ENCODE measurements at regions not wholly inside any gene's neighbourhood (a gene's known extent, or its start where the extent isn't known, plus 50 kb on each side); places are given as distances from the start of the nearest gene placed in this dataset.
"Not testable (repeated sequence)": the region's sequence is repeated elsewhere in the genome, so short reads cannot be mapped to it uniquely, and the experiment has no call there.

GRCh38 chrX:122303761-122304160 is 880.3 kb upstream of the GRIA3 start:
- peaks cover 5% of the 10 kb centered on the region in 2 donors for H3K9me3 Mint-ChIP-seq
- ATAC-seq (replicated peaks) (no peak), DNase-seq (no peak)
- no peaks in the 10 kb centered on the region for H3K36me3 Mint-ChIP-seq
- no peaks in the 10 kb centered on the region for H3K27me3 Mint-ChIP-seq
- no peaks in the 10 kb centered on the region for H3K4me1 Mint-ChIP-seq
- no peak overlapping the region for H3K27ac Mint-ChIP-seq
- no peak overlapping the region for H3K4me3 Mint-ChIP-seq

- DNase-seq (no peak), ATAC-seq (replicated peaks) (no peak)
- Mint-ChIP-seq H3K9me3 (peaks cover 4 to 16% of the 10 kb centered on the region in 2 donors), H3K4me3 (no peak overlapping the region), H3K36me3 (no peaks in the 10 kb centered on the region), H3K4me1 (no peaks in the 10 kb centered on the region), H3K27me3 (no peaks in the 10 kb centered on the region), H3K27ac (no peak overlapping the region)
These were observed 839.3 kb upstream of the GRIA3 start for GRCh38 chrX:122344816-122345215.

- no peaks in the 10 kb centered on the region for H3K4me1 Mint-ChIP-seq
- no peak overlapping the region for H3K27ac Mint-ChIP-seq
- peaks cover 0 to 4% of the 10 kb centered on the region in 2 donors for H3K9me3 Mint-ChIP-seq
- DNase-seq (no peak), ATAC-seq (replicated peaks) (no peak)
- H3K36me3 Mint-ChIP-seq, result no peaks in the 10 kb centered on the region
- no peaks in the 10 kb centered on the region for H3K27me3 Mint-ChIP-seq
- H3K4me3 Mint-ChIP-seq, result no peak overlapping the region
These were observed 820.8 kb upstream of the GRIA3 start for GRCh38 chrX:122363112-122363795.

GRCh38 chrX:122375533-122375932 is 808.5 kb upstream of the GRIA3 start:
- not testable (repeated sequence) for DNase-seq

GRCh38 chrX:122389005-122389404 is 795.1 kb upstream of the GRIA3 start:
- no peak for ATAC-seq (replicated peaks)

More at GRCh38 chrX:122375533-122375932, 808.5 kb upstream of the GRIA3 start:
- not testable (repeated sequence) for H3K27ac Mint-ChIP-seq; H3K36me3 Mint-ChIP-seq; H3K27me3 Mint-ChIP-seq; ATAC-seq (replicated peaks); H3K4me3 Mint-ChIP-seq; H3K4me1 Mint-ChIP-seq
- peaks cover 2 to 11% of the 10 kb centered on the region in 2 donors for H3K9me3 Mint-ChIP-seq

GRCh38 chrX:122418758-122419157 is 765.3 kb upstream of the GRIA3 start:
- H3K27ac Mint-ChIP-seq, result no peak overlapping the region

More at GRCh38 chrX:122389005-122389404, 795.1 kb upstream of the GRIA3 start:
- no peak overlapping the region for H3K4me3 Mint-ChIP-seq
- H3K9me3 Mint-ChIP-seq, result no peaks in the 10 kb centered on the region
- DNase-seq, result no peak
- H3K27ac Mint-ChIP-seq, result no peak overlapping the region
- no peaks in the 10 kb centered on the region for H3K4me1 Mint-ChIP-seq
- no peaks in the 10 kb centered on the region for H3K36me3 Mint-ChIP-seq
- H3K27me3 Mint-ChIP-seq, result no peaks in the 10 kb centered on the region

GRCh38 chrX:122421434-122422121 is 762.5 kb upstream of the GRIA3 start:
- Mint-ChIP-seq H3K27ac (no peak overlapping the region), H3K4me1 (no peaks in the 10 kb centered on the region), H3K27me3 (no peaks in the 10 kb centered on the region), H3K9me3 (peaks cover 0 to 3% of the 10 kb centered on the region in 2 donors), H3K36me3 (no peaks in the 10 kb centered on the region), H3K4me3 (no peak overlapping the region)
- ATAC-seq (replicated peaks), result no peak
- DNase-seq, result no peak

More at GRCh38 chrX:122418758-122419157, 765.3 kb upstream of the GRIA3 start:
- Mint-ChIP-seq H3K27me3 (no peaks in the 10 kb centered on the region), H3K36me3 (no peaks in the 10 kb centered on the region), H3K4me3 (no peak overlapping the region), H3K4me1 (no peaks in the 10 kb centered on the region), H3K9me3 (no peaks in the 10 kb centered on the region)
- DNase-seq (no peak), ATAC-seq (replicated peaks) (no peak)

GRCh38 chrX:122422547-122422946 is 761.5 kb upstream of the GRIA3 start:
- no peak overlapping the region for H3K27ac Mint-ChIP-seq
- H3K4me1 Mint-ChIP-seq, result no peaks in the 10 kb centered on the region
- H3K27me3 Mint-ChIP-seq, result no peaks in the 10 kb centered on the region
- H3K4me3 Mint-ChIP-seq, result no peak overlapping the region
- no peak for DNase-seq
- H3K36me3 Mint-ChIP-seq, result no peaks in the 10 kb centered on the region
- ATAC-seq (replicated peaks), result no peak
- peaks cover 0 to 3% of the 10 kb centered on the region in 2 donors for H3K9me3 Mint-ChIP-seq

- ATAC-seq (replicated peaks), result no peak
- Mint-ChIP-seq H3K27ac (no peak overlapping the region), H3K27me3 (no peaks in the 10 kb centered on the region), H3K9me3 (peaks cover 8 to 14% of the 10 kb centered on the region in 2 donors), H3K4me3 (no peak overlapping the region), H3K4me1 (no peaks in the 10 kb centered on the region), H3K36me3 (no peaks in the 10 kb centered on the region)
- DNase-seq, result no peak
These were observed 749.1 kb upstream of the GRIA3 start for GRCh38 chrX:122434942-122435341.

GRCh38 chrX:122439831-122440230 is 744.2 kb upstream of the GRIA3 start:
- H3K4me3 Mint-ChIP-seq, result no peak overlapping the region
- H3K4me1 Mint-ChIP-seq, result no peaks in the 10 kb centered on the region
- H3K27me3 Mint-ChIP-seq, result no peaks in the 10 kb centered on the region
- peaks cover 6 to 7% of the 10 kb centered on the region in 2 donors for H3K9me3 Mint-ChIP-seq
- no peaks in the 10 kb centered on the region for H3K36me3 Mint-ChIP-seq
- H3K27ac Mint-ChIP-seq, result no peak overlapping the region
- DNase-seq, result no peak
- no peak for ATAC-seq (replicated peaks)

- DNase-seq (no peak), ATAC-seq (replicated peaks) (no peak)
- H3K27me3 Mint-ChIP-seq, result no peaks in the 10 kb centered on the region
- H3K4me1 Mint-ChIP-seq, result no peaks in the 10 kb centered on the region
- H3K4me3 Mint-ChIP-seq, result no peak overlapping the region
- peaks cover 5 to 7% of the 10 kb centered on the region in 2 donors for H3K9me3 Mint-ChIP-seq
- no peak overlapping the region for H3K27ac Mint-ChIP-seq
- H3K36me3 Mint-ChIP-seq, result no peaks in the 10 kb centered on the region
These were observed 743.2 kb upstream of the GRIA3 start for GRCh38 chrX:122440832-122441231.

- no peaks in the 10 kb centered on the region for H3K27me3 Mint-ChIP-seq
- peaks cover 5 to 7% of the 10 kb centered on the region in 2 donors for H3K9me3 Mint-ChIP-seq
- DNase-seq (no peak), ATAC-seq (replicated peaks) (no peak)
- H3K36me3 Mint-ChIP-seq, result no peaks in the 10 kb centered on the region
- no peaks in the 10 kb centered on the region for H3K4me1 Mint-ChIP-seq
- no peak overlapping the region for H3K4me3 Mint-ChIP-seq
- no peak overlapping the region for H3K27ac Mint-ChIP-seq
These were observed 742.6 kb upstream of the GRIA3 start for GRCh38 chrX:122441451-122441850.

- no peak for DNase-seq
- no peak overlapping the region for H3K4me3 Mint-ChIP-seq
- no peaks in the 10 kb centered on the region for H3K4me1 Mint-ChIP-seq
- H3K27ac Mint-ChIP-seq, result no peak overlapping the region
- H3K9me3 Mint-ChIP-seq, result no peaks in the 10 kb centered on the region
- no peak for ATAC-seq (replicated peaks)
- H3K36me3 Mint-ChIP-seq, result no peaks in the 10 kb centered on the region
- no peaks in the 10 kb centered on the region for H3K27me3 Mint-ChIP-seq
These were observed 738.6 kb upstream of the GRIA3 start for GRCh38 chrX:122445466-122445865.

GRCh38 chrX:122464341-122464740 is 719.7 kb upstream of the GRIA3 start:
- H3K27me3 Mint-ChIP-seq, result no peaks in the 10 kb centered on the region
- DNase-seq (no peak), ATAC-seq (replicated peaks) (no peak)
- H3K27ac Mint-ChIP-seq, result no peak overlapping the region
- no peaks in the 10 kb centered on the region for H3K36me3 Mint-ChIP-seq
- H3K9me3 Mint-ChIP-seq, result peaks cover 0 to 2% of the 10 kb centered on the region in 2 donors
- no peaks in the 10 kb centered on the region for H3K4me1 Mint-ChIP-seq
- no peak overlapping the region for H3K4me3 Mint-ChIP-seq

GRCh38 chrX:122475306-122475705 is 708.8 kb upstream of the GRIA3 start:
- Mint-ChIP-seq H3K27ac (no peak overlapping the region), H3K36me3 (no peaks in the 10 kb centered on the region), H3K9me3 (no peaks in the 10 kb centered on the region), H3K27me3 (no peaks in the 10 kb centered on the region), H3K4me1 (no peaks in the 10 kb centered on the region), H3K4me3 (no peak overlapping the region)
- DNase-seq (no peak), ATAC-seq (replicated peaks) (no peak)

Data from stimulated activated naive B cell treated with anti-CD40 and anti-IgM and Interleukin-4, amounts not matched to agents 10 μg/mL and 1 μg/mL and 100 μg/mL, for 72 hours (primary cell).